Peyer's patch (tissue), 4 donors: ENCODE measurements at regions not wholly inside any gene's neighbourhood (a gene's known extent, or its start where the extent isn't known, plus 50 kb on each side); places are given as distances from the start of the nearest gene placed in this dataset.

Experiments used
- CTCF ChIP-seq, 6 experiments: fragments of 450-650 bp in 4 of 6; fragments of 200-600 bp in 2 of 6; sonication (generic) in 1 of 6; IDR thresholded peaks; one replicate each; pipeline ENCODE4 v1.5.1; 2017 to 2019; ENCODE audit warnings: antibody characterized with exemption in 6 of 6, mild to moderate bottlenecking in 3 of 6, moderate library complexity in 1 of 6
- POLR2A ChIP-seq, 2 donors: fragments of 450-650 bp; IDR thresholded peaks; one replicate each; pipeline ENCODE4 v1.5.1; 2017; ENCODE audit warnings: antibody characterized with exemption in 2 of 2, mild to moderate bottlenecking in 2 of 2, moderate library complexity in 2 of 2

GRCh38 chr10:83283151-83283550 is 856.2 kb upstream of the GHITM start:
- no peak for TF ChIP-seq CTCF (IDR thresholded peaks at IDR 0.05)
- TF ChIP-seq POLR2A (IDR thresholded peaks at IDR 0.05): no peak
